Activated naive CD8-positive, alpha-beta T cell treated with anti-CD3 and anti-CD28 coated beads for 36 hours (primary cell): ENCODE measurements at regions not wholly inside any gene's neighbourhood (a gene's known extent, or its start where the extent isn't known, plus 50 kb on each side); places are given as distances from the start of the nearest gene placed in this dataset.

Source experiments
- DNase-seq: peaks from one replicate; pipeline ENCODE4 v3.0.0; 2021
- H3K27ac Mint-ChIP-seq: one replicate; pipeline ENCODE4 v1.8.0; 2022; ENCODE audit warnings: mild to moderate bottlenecking, moderate library complexity, mixed read lengths
- H3K27me3 Mint-ChIP-seq: one replicate; pipeline ENCODE4 v1.8.0; 2022; ENCODE audit warnings: mild to moderate bottlenecking, mixed read lengths
- H3K36me3 Mint-ChIP-seq: one replicate; pipeline ENCODE4 v1.8.0; 2021; ENCODE audit warnings: mild to moderate bottlenecking, mixed read lengths
- H3K4me1 Mint-ChIP-seq: one replicate; pipeline ENCODE4 v1.8.0; 2021; ENCODE audit warnings: mixed read lengths
- H3K4me3 Mint-ChIP-seq: one replicate; pipeline ENCODE4 v1.8.0; 2022; ENCODE audit warnings: mild to moderate bottlenecking, moderate library complexity, mixed read lengths
- H3K9me3 Mint-ChIP-seq: one replicate; pipeline ENCODE4 v1.8.0; 2022; ENCODE audit warnings: mixed read lengths

GRCh38 chr11:116422956-116423600 is 349.7 kb downstream of the BUD13 start:
- no peaks in the 10 kb centered on the region for H3K36me3 Mint-ChIP-seq
- no peaks in the 10 kb centered on the region for H3K9me3 Mint-ChIP-seq
- H3K4me3 Mint-ChIP-seq = no peak overlapping the region
- DNase-seq = no peak
- H3K27me3 Mint-ChIP-seq = peaks cover 12% of the 10 kb centered on the region
- H3K27ac Mint-ChIP-seq = no peak overlapping the region
- H3K4me1 Mint-ChIP-seq = no peaks in the 10 kb centered on the region

GRCh38 chr11:116422556-116422955 is 350.2 kb downstream of the BUD13 start:
- H3K9me3 Mint-ChIP-seq = no peaks in the 10 kb centered on the region
- DNase-seq = no peak
- H3K27me3 Mint-ChIP-seq = peaks cover 12% of the 10 kb centered on the region
- no peaks in the 10 kb centered on the region for H3K36me3 Mint-ChIP-seq
- H3K4me3 Mint-ChIP-seq = no peak overlapping the region
- H3K4me1 Mint-ChIP-seq = no peaks in the 10 kb centered on the region
- H3K27ac Mint-ChIP-seq = no peak overlapping the region

- no peaks in the 10 kb centered on the region for H3K4me1 Mint-ChIP-seq
- no peaks in the 10 kb centered on the region for H3K36me3 Mint-ChIP-seq
- no peak for DNase-seq
- peaks cover 10% of the 10 kb centered on the region for H3K27me3 Mint-ChIP-seq
- H3K9me3 Mint-ChIP-seq = no peaks in the 10 kb centered on the region
- no peak overlapping the region for H3K4me3 Mint-ChIP-seq
- H3K27ac Mint-ChIP-seq = no peak overlapping the region
Observed at GRCh38 chr11:116421529-116422185, 351.1 kb downstream of the BUD13 start.

GRCh38 chr11:116420770-116421528 is 351.8 kb downstream of the BUD13 start:
- no peak overlapping the region for H3K27ac Mint-ChIP-seq
- no peaks in the 10 kb centered on the region for H3K4me1 Mint-ChIP-seq
- H3K9me3 Mint-ChIP-seq = no peaks in the 10 kb centered on the region
- no peak for DNase-seq
- H3K27me3 Mint-ChIP-seq = peaks cover 7% of the 10 kb centered on the region
- no peak overlapping the region for H3K4me3 Mint-ChIP-seq
- H3K36me3 Mint-ChIP-seq = no peaks in the 10 kb centered on the region

- Mint-ChIP-seq H3K36me3 (no peaks in the 10 kb centered on the region), H3K27me3 (peaks cover 7% of the 10 kb centered on the region), H3K4me1 (no peaks in the 10 kb centered on the region), H3K4me3 (no peak overlapping the region), H3K9me3 (no peaks in the 10 kb centered on the region), H3K27ac (no peak overlapping the region)
- DNase-seq = no peak
Observed at GRCh38 chr11:116420030-116420429, 352.8 kb downstream of the BUD13 start.

GRCh38 chr11:116418388-116419041 is 354.3 kb downstream of the BUD13 start:
- Mint-ChIP-seq H3K4me1 (no peaks in the 10 kb centered on the region), H3K4me3 (no peak overlapping the region), H3K27ac (no peak overlapping the region), H3K9me3 (no peaks in the 10 kb centered on the region), H3K27me3 (peaks cover 4% of the 10 kb centered on the region), H3K36me3 (no peaks in the 10 kb centered on the region)
- DNase-seq = no peak

GRCh38 chr11:116416852-116417251 is 355.9 kb downstream of the BUD13 start:
- Mint-ChIP-seq H3K27me3 (no peaks in the 10 kb centered on the region), H3K4me1 (no peaks in the 10 kb centered on the region), H3K9me3 (no peaks in the 10 kb centered on the region), H3K27ac (no peak overlapping the region), H3K4me3 (no peak overlapping the region), H3K36me3 (no peaks in the 10 kb centered on the region)
- no peak for DNase-seq

GRCh38 chr11:116415095-116415494 is 357.7 kb downstream of the BUD13 start:
- H3K9me3 Mint-ChIP-seq = no peaks in the 10 kb centered on the region

GRCh38 chr11:116414357-116414880 is 358.4 kb downstream of the BUD13 start:
- Mint-ChIP-seq H3K27me3 (no peaks in the 10 kb centered on the region), H3K4me1 (no peaks in the 10 kb centered on the region), H3K27ac (no peak overlapping the region), H3K36me3 (no peaks in the 10 kb centered on the region), H3K9me3 (no peaks in the 10 kb centered on the region), H3K4me3 (no peak overlapping the region)
- DNase-seq = no peak

More at GRCh38 chr11:116415095-116415494, 357.7 kb downstream of the BUD13 start:
- Mint-ChIP-seq H3K4me3 (no peak overlapping the region), H3K36me3 (no peaks in the 10 kb centered on the region), H3K27ac (no peak overlapping the region), H3K4me1 (no peaks in the 10 kb centered on the region), H3K27me3 (no peaks in the 10 kb centered on the region)
- no peak for DNase-seq

GRCh38 chr11:116413301-116414242 is 359.2 kb downstream of the BUD13 start:
- no peaks in the 10 kb centered on the region for H3K9me3 Mint-ChIP-seq
- DNase-seq = no peak
- H3K27me3 Mint-ChIP-seq = no peaks in the 10 kb centered on the region
- H3K27ac Mint-ChIP-seq = no peak overlapping the region
- H3K36me3 Mint-ChIP-seq = no peaks in the 10 kb centered on the region
- H3K4me1 Mint-ChIP-seq = no peaks in the 10 kb centered on the region
- H3K4me3 Mint-ChIP-seq = no peak overlapping the region

GRCh38 chr11:116412118-116412889 is 360.5 kb downstream of the BUD13 start:
- Mint-ChIP-seq H3K4me3 (no peak overlapping the region), H3K4me1 (no peaks in the 10 kb centered on the region), H3K9me3 (no peaks in the 10 kb centered on the region), H3K36me3 (no peaks in the 10 kb centered on the region), H3K27me3 (no peaks in the 10 kb centered on the region), H3K27ac (no peak overlapping the region)
- no peak for DNase-seq

- Mint-ChIP-seq H3K36me3 (no peaks in the 10 kb centered on the region), H3K4me3 (no peak overlapping the region), H3K27ac (no peak overlapping the region), H3K27me3 (no peaks in the 10 kb centered on the region), H3K4me1 (no peaks in the 10 kb centered on the region), H3K9me3 (no peaks in the 10 kb centered on the region)
- no peak for DNase-seq
Observed at GRCh38 chr11:116409238-116409637, 363.5 kb downstream of the BUD13 start.

- Mint-ChIP-seq H3K27me3 (no peaks in the 10 kb centered on the region), H3K4me1 (no peaks in the 10 kb centered on the region), H3K4me3 (no peak overlapping the region), H3K27ac (no peak overlapping the region), H3K9me3 (no peaks in the 10 kb centered on the region), H3K36me3 (no peaks in the 10 kb centered on the region)
- DNase-seq = no peak
Observed at GRCh38 chr11:116406042-116406441, 366.7 kb downstream of the BUD13 start.

- H3K27me3 Mint-ChIP-seq = peaks cover 5% of the 10 kb centered on the region
- no peaks in the 10 kb centered on the region for H3K4me1 Mint-ChIP-seq
- no peaks in the 10 kb centered on the region for H3K36me3 Mint-ChIP-seq
- no peak overlapping the region for H3K27ac Mint-ChIP-seq
- H3K4me3 Mint-ChIP-seq = no peak overlapping the region
- DNase-seq = no peak
- H3K9me3 Mint-ChIP-seq = no peaks in the 10 kb centered on the region
Observed at GRCh38 chr11:116404462-116404798, 368.4 kb downstream of the BUD13 start.
